ENCODE measurements at regions not wholly inside any gene's neighbourhood (a gene's known extent, or its start where the extent isn't known, plus 50 kb on each side); places are given as distances from the start of the nearest gene placed in this dataset.

GRCh38 chr2:199115169-199115568, 342.6 kb downstream of the SATB2 start:
- no TSS peak for BruUV-seq (replicated peaks)
- DNase-seq (ENCODE audit: low spot score) = no peak
- H3K4me3 ChIP-seq (ENCODE audit: low read depth, low read length, poor library complexity, severe bottlenecking) = no peak overlapping the region
- no peak overlapping the region for H3K27ac ChIP-seq (ENCODE audit: low read depth, low read length, poor library complexity, severe bottlenecking)
- H3K9me3 ChIP-seq (ENCODE audit: low read depth, low read length, poor library complexity, severe bottlenecking) = no peaks in the 10 kb centered on the region
- TF ChIP-seq CTCF (conservative IDR thresholded peaks at IDR 0.05; ENCODE audit: low read depth, low read length) (no peak), EZH2 (IDR thresholded peaks at IDR 0.05; ENCODE audit: borderline replicate concordance, low read depth, low read length, poor library complexity, severe bottlenecking) (no peak)
- intact Hi-C loops (cut with micrococcal nuclease; ENCODE audit: unreplicated experiment) = no loop called here
- ChIA-PET POLR2A (ENCODE audit: low non-redundant PET) (no interaction called here), CTCF (no interaction called here)
- H3K4me1 ChIP-seq (ENCODE audit: insufficient read depth, low read length, poor library complexity, severe bottlenecking) = no peaks in the 10 kb centered on the region
- no peaks in the 10 kb centered on the region for H3K36me3 ChIP-seq (ENCODE audit: insufficient read depth, low read length, poor library complexity, severe bottlenecking)
- no peaks in the 10 kb centered on the region for H3K27me3 ChIP-seq (replicated peaks; ENCODE audit: insufficient read depth, low read depth, low read length, poor library complexity)

GRCh38 chr2:199113111-199113510, 344.6 kb downstream of the SATB2 start:
- no peaks in the 10 kb centered on the region for H3K9me3 ChIP-seq (ENCODE audit: low read depth, low read length, poor library complexity, severe bottlenecking)
- intact Hi-C loops (cut with micrococcal nuclease; ENCODE audit: unreplicated experiment) = no loop called here
- no peaks in the 10 kb centered on the region for H3K4me1 ChIP-seq (ENCODE audit: insufficient read depth, low read length, poor library complexity, severe bottlenecking)
- no peak overlapping the region for H3K27ac ChIP-seq (ENCODE audit: low read depth, low read length, poor library complexity, severe bottlenecking)
- H3K4me3 ChIP-seq (ENCODE audit: low read depth, low read length, poor library complexity, severe bottlenecking) = no peak overlapping the region
- no peak for DNase-seq (ENCODE audit: low spot score)
- CTCF ChIA-PET = no interaction called here
- no TSS peak for BruUV-seq (replicated peaks)
- POLR2A ChIA-PET (ENCODE audit: low non-redundant PET) = no interaction called here
- H3K27me3 ChIP-seq (replicated peaks; ENCODE audit: insufficient read depth, low read depth, low read length, poor library complexity) = no peaks in the 10 kb centered on the region
- H3K36me3 ChIP-seq (ENCODE audit: insufficient read depth, low read length, poor library complexity, severe bottlenecking) = no peaks in the 10 kb centered on the region
- TF ChIP-seq EZH2 (IDR thresholded peaks at IDR 0.05; ENCODE audit: borderline replicate concordance, low read depth, low read length, poor library complexity, severe bottlenecking) = no peak
- TF ChIP-seq CTCF (conservative IDR thresholded peaks at IDR 0.05; ENCODE audit: low read depth, low read length) = no peak

GRCh38 chr2:199111458-199111857, 346.3 kb downstream of the SATB2 start:
- TF ChIP-seq EZH2 (IDR thresholded peaks at IDR 0.05; ENCODE audit: borderline replicate concordance, low read depth, low read length, poor library complexity, severe bottlenecking) (no peak), CTCF (conservative IDR thresholded peaks at IDR 0.05; ENCODE audit: low read depth, low read length) (no peak)
- Histone ChIP-seq H3K9me3 (ENCODE audit: low read depth, low read length, poor library complexity, severe bottlenecking) (no peaks in the 10 kb centered on the region), H3K4me1 (ENCODE audit: insufficient read depth, low read length, poor library complexity, severe bottlenecking) (no peaks in the 10 kb centered on the region), H3K27ac (ENCODE audit: low read depth, low read length, poor library complexity, severe bottlenecking) (no peak overlapping the region), H3K4me3 (ENCODE audit: low read depth, low read length, poor library complexity, severe bottlenecking) (no peak overlapping the region), H3K27me3 (replicated peaks; ENCODE audit: insufficient read depth, low read depth, low read length, poor library complexity) (peaks cover 5% of the 10 kb centered on the region), H3K36me3 (ENCODE audit: insufficient read depth, low read length, poor library complexity, severe bottlenecking) (no peaks in the 10 kb centered on the region)
- POLR2A ChIA-PET (ENCODE audit: low non-redundant PET) = no interaction called here
- intact Hi-C loops (cut with micrococcal nuclease; ENCODE audit: unreplicated experiment) = no loop called here
- CTCF ChIA-PET = no interaction called here
- DNase-seq (ENCODE audit: low spot score) = no peak
- BruUV-seq (replicated peaks) = no TSS peak

All from A673 (cell line).